Epithelial cell of esophagus (primary cell): ENCODE measurements at regions not wholly inside any gene's neighbourhood (a gene's known extent, or its start where the extent isn't known, plus 50 kb on each side); places are given as distances from the start of the nearest gene placed in this dataset.

Source experiments
- DNase-seq: peaks from one replicate; pipeline ENCODE4 v3.0.0; 2010; ENCODE audit warnings: low read depth
- H3K4me3 ChIP-seq: 2 replicates; pipeline ENCODE4 v1.5.1; 2011; ENCODE audit warnings: mild to moderate bottlenecking, low read length, control low read depth
- CTCF ChIP-seq: IDR thresholded peaks from 2 replicates; pipeline ENCODE4 v1.5.1; 2011; ENCODE audit warnings: low read depth, mild to moderate bottlenecking, low read length, control low read depth, inconsistent platforms; ENCODE audit not compliant: insufficient read depth; ENCODE audit errors: missing control alignments

DNA sequence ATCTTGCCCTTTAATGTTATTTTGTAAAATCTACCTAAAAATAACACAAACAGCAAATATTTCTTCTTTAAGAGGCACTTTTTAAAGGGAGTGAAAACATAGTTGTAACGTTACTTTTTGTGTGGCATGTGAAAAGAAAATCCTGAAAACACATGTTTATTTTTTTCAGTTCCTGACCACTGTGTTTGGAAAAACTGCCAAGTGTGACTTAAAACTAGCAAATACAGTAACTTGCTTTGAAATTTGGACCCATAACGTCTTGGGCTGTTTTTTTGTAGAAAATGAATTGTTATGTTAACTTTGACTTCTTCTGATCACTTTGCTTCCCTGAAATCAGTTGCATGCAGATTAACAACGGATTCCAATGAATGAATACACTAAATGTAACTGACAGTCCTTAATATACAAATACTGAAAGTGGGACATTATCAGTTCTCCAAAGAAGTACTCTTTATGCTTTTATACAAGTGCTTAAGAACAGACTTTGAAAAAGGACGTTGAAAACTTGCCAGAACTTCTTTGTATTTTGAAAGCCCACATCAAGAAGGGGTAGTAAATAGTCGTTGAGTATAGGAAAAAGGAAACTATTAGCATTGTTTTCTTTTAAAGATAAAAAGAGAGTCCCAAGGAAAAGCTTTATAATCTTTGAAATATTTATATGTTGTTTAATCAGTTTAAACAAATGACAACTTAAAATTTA, 96.1 kb upstream of the ZEB2 start:
- TF ChIP-seq CTCF = no peak
- no peak for DNase-seq
- H3K4me3 ChIP-seq = no peak overlapping the region

DNA sequence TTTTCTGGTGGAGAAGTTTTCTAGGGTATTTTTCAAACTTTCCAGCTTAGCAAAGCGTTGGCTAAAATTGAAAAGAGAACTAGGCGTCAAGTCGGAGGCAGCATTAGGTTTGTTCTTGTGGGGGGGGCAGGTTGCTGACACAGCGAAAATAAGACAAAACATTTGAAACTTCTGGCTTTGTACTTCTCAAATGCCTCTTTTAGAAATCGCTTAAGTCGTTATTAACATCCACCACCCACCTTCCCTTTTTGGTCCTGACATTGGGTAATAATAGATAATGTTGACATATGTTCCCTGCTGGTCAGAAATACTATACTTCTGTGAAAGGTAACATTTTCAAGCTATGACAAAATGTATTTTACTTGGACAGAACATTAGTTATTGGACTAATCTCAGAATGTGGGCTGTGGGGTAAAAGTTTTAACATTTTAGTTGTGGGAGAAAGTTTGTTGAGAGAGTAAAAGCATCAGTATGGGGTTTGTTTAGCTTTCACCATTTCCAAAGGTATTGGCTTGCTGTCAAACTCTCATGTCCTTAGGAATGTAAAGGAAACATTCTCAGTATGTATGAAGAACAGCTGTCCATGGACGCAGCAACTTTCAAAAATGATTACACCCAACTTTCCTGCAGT, 88.1 kb upstream of the ZEB2 start:
- DNase-seq = no peak
- H3K4me3 ChIP-seq = no peak overlapping the region
- TF ChIP-seq CTCF = no peak

- no peak for DNase-seq
- TF ChIP-seq CTCF = no peak
- no peak overlapping the region for H3K4me3 ChIP-seq
These were observed 87.2 kb upstream of the ZEB2 start for GRCh38 chr2:144607099-144607498.

GRCh38 chr2:144606466-144607095, 86.7 kb upstream of the ZEB2 start:
- H3K4me3 ChIP-seq = no peak overlapping the region
- no peak for TF ChIP-seq CTCF
- DNase-seq = no peak

GRCh38 chr2:144605231-144605840, 85.4 kb upstream of the ZEB2 start:
- DNase-seq = no peak
- no peak overlapping the region for H3K4me3 ChIP-seq
- no peak for TF ChIP-seq CTCF

GRCh38 chr2:144603334-144603733, 83.4 kb upstream of the ZEB2 start:
- no peak for TF ChIP-seq CTCF
- no peak for DNase-seq
- H3K4me3 ChIP-seq = no peak overlapping the region
